Fibroblast of gingiva (primary cell): ENCODE measurements at regions not wholly inside any gene's neighbourhood (a gene's known extent, or its start where the extent isn't known, plus 50 kb on each side); places are given as distances from the start of the nearest gene placed in this dataset.
A peak's percentile ranks its signal among the peaks of the same experiment; 100 is the strongest.

ENCODE experiments used
- DNase-seq: peaks from one replicate; pipeline ENCODE4 v3.0.0-alpha.2; 2011; ENCODE audit warnings: low read depth

DNA sequence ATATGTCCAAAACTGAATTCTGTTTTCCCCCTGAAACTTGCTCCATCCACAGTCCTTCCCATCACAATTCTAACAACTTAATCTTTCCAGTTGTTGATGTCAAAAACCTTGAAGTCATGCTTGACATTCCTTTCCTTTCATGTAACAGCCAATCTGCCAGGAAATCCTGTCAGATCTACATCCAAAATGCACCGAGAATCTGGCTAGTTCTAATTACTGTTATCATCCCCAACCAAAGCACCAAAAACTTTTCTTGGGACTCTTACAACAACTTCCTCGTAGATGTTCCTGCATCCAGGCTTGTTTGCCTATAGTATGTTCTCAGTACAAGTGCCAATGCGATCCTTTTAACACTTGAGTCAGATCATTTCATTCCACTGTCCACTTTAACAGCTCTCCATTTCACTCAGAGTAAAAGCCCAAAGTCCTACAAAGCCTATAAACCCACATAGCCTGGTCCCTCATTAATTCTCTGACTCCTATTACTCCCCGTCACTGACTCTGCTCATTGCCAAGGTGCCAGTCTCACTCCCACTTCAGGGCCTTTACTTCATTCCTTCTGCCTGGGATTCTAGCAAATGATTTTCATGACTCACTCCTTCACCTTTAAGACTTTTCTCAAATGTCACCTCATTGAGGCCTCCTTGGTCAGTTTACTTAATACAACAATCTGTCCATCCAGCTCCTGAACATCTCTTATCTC is 493.2 kb upstream of the NFIA start:
- DNase-seq = no peak

DNA sequence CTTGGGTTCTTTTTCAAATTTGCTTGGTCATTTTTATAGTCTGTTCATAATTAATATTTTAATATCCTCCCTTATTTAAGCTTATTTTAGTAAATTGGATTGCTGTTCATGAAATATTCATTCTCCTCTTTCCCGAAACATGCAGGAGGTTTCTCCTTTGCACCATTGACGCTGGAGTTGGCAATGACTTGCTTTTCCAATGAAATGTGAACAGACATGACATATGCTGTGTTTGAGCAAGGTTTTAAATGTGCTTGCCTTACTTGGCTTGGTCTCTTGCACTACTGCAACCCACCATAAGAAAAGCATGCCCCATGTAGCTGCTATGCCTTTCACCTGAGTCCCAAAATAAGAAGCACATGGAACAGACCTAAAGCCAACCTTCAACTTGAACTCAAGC is 498.0 kb upstream of the NFIA start:
- no peak for DNase-seq

DNA sequence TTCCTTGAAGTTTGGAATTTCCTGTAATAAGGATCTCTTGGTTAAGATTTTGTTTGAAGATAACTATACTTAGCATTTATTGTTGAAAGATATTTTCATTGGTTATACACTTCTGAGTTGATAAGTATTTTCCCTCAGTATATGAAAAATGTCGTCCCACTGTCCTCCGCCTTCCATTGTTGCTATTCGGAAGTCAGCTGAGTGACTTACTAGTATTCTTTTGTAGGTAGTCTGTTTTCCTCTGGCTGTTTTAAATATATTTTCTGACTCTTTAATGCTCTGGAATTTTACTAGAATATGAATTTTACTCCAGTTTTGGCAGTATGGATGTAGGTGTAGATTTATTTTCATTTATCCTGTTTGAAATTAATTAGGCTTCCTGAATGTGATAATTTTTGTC is 498.7 kb upstream of the NFIA start:
- no peak for DNase-seq

DNA sequence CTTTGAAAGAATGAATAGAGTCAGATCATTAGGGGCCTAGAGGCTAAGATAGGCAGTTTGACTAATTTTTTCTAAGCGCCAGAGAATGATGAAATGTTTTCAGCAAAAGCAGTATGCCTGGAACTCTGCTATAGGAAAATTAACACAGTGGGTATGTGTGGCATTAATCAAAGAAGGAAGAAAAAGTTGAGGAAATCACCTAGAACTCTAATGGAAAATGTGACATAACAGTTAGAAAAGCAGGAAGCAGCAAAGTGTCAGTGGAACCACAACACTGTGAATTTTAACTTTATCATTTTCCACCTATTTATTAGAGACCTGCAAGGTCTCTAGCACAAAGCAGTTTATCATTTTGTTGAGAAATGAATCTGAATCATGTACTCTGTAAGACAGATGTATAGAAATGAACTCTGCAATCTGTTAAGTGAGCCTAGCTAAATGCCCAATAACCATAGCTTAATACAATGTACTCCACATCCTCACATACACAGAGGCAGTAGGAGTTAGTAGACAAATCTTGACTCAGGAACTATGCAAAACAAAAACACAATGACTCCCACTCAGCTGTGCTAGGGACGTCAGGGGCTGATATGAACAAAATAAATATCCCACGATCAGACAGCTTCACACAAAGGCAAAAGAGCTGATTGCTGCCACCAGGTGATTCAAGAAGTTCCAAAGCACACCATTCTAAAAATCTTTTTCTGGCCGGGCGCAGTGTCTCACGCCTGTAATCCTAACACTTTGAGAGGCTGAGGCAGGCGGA is 500.7 kb upstream of the NFIA start:
- no peak for DNase-seq

DNA sequence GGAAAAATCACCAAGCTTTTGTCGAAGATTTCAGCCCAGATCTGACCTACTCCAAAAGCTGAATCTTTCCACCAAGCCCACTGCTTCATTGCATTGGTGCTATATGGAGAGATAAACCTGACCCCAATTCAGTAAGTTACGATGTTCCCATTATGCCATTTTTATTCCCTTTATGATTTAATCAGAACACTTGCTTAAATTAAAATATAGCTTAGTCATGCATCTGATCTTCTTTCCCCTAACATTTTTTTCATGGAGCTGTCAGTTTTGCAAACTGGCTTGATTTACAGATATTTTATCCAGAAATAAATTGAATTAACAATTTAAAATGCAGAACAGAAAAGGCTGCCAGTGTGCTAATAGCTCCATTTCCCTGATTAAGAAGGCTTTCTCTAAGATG is 503.5 kb upstream of the C1orf87 start:
- no peak for DNase-seq

DNA sequence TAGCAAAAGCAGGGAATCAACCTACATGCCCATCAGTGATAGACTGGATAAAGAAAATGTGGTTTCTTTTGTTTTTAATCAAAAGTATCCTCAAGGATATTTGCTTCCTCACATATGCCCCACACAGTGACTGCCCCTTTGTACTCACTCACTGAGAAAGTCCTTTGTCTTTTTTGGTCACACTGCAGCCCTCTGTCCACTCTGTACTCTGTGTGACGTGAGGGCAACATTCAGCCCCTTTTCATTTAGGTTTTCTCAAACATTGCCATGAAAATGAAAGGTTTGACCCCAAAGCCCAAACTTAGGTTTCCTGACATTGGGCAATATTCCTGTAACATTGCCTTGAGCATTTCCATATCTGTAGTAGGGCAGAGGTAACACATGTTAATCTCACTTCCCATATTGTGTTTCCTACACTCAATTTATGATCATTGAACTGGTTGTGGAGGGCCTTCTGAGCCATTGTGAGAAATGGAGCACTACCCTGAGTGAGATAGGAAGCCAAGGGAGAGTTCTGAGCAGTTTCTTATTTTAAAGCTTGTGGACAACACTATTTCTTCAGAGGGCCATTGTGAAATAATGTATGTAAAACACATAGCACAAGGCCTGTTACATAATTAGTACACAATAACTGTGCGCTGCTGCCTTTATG is 501.9 kb upstream of the C1orf87 start:
- no peak for DNase-seq

DNA sequence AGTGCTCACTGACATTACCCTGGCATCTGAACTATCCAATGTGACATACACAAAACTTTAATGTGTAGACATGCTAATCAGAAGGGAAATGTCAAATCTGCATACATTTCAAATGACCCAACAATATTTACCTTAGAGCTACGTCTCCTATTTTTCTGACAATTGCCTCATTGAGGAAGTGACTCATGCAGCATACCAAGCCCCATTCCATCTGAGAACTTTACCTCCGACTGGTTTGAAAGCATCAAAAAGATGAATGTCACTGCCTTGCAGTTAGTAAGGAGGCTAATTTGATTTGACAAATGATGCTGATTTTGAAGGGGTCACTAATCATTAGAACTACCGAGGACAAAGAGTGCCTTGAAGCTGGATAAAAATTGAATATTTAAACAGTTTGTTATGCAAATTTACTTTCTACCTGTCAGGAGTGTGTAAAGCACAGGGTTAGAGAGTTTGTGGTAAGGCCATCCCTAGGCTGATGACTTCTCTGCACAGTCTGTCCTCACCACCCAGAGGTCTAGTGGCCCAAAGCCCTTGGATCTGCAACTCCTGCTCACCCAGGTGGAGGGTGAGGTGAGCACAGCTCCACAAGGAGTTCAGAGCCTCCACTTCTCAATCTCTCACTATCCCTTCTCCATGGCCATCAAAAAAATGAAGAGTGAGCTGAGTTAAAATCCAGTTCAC is 500.3 kb upstream of the C1orf87 start:
- DNase-seq = peak; percentile 60

DNA sequence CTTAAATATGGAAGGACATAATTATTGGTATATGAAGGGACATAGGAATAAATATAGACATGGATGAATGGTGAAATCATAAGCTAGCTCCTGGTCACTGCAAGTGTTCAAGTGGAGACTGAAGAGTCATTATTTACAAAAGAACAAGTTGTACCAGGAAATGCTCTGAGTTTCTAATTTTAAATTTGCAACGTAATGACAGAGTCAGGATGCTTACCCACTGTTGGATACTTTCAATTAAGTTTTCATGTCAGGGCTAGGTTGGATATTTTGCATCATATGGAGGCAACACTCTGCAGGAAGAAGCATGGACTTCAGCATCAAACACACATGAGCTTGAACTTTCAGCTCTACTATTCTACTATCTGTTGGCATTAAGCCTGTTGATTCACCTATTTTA is 499.6 kb upstream of the C1orf87 start:
- DNase-seq = peak; percentile 86

DNA sequence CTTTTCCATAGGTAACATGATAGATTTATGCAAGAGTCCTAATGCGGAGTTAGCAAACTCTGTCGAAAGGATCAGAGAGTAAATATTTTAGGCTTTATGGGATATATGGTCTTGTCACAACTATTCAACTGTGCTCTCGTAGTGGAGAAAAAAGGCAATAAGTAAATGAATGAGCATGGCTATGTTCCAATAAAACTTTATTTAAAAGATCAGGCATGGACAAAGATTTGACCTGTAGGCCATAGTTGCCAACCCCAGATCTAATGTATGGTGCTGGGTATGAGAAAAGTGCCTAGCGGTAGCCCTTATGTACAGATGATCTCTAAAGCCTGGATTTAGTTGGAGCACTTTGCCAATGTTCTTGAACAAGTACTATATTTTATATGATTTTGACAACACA is 498.8 kb upstream of the C1orf87 start:
- no peak for DNase-seq

DNA sequence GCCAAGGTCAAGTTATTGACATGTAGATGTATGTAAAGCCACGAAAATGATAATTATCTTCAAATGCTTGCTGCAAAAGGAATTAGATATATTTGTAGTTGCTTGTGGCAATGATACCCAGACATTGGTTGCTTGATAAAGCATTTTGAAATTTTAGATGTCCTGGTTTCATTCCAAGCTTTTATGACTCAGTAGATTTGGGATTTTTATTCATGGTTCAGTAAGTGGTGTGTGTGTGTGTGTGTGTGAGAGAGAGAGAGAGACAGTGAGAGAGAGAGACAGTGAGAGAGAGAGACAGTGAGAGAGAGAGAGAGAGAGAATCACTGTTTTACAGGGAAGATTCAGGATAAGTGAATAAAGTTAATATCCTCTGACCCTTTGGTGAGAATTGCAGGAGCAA is 498.2 kb upstream of the C1orf87 start:
- DNase-seq = peak; percentile 85

DNA sequence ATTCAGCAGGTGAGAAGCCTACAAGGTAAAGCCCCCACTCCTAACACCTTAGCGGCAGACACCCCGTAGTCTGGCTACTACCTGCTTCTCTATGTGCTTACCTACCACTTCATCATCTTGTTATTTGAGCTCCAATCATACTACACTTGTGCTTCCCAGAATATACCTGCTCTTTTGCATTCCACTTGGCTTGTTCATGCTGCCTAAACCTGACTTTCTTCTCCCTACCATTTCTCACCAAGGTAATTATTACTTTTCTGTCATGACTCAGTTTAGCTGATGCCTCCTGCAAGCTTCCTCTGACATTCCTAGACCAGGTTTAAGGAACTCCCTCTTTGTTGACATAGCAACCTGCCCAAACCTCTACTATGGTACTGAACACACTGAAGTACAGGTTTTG is 495.6 kb upstream of the C1orf87 start:
- no peak for DNase-seq

DNA sequence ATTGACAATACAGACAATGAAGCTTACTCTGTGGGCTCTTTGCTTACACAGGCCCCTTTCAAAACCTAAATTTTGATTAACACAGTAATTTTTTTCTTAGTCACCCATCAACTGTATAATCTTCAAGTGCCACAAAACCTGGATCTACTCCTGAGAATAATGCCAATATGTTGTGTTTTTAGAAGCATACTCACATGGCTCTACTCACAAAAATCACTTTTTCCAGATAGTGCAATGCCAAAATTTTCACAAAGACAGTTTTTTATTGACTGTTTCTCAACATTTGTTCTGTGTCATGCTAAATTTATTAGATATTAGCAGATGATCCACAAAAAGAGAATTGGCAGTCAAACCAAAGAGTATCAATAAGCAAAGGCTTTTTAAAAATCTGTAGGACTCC is 493.7 kb upstream of the C1orf87 start:
- no peak for DNase-seq

DNA sequence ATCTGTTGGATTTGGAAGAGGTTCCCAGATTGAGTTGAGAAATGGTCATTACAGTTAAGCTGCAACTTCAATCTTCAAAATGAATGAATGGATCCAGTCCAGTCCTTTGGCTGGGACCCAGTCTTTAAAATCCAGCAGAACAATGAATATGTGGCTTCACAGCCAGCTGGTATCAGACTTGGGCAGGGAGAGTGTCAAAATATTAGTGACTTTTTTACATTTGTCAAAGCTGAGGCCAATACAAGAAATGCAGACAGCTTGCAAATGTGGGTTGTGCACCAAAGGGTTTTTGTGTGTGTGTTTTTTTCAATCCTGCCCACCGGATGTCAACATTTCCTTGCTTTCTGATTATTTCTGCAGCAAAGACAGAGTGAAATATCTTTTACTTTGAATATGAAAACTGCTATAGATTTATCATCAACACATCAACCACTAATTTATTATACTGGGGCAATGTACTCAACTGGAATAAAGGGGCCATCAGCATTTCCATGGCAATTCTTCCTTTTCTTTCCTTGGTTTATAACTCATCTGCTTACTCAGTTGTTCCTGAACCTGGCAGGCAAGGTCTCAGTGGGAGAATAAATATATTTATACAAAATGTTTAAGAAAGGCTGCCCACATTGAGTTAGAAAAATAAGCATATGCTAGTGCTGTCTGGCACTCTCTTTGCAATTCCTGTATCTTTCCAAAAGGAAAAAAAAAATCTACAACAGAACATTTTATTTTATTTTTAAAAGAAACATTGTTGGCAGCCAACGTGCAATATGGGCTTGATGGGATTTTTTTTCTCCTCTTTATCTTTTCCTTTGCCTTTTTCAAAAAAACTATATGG is 491.6 kb upstream of the C1orf87 start:
- DNase-seq = peak; percentile 47

DNA sequence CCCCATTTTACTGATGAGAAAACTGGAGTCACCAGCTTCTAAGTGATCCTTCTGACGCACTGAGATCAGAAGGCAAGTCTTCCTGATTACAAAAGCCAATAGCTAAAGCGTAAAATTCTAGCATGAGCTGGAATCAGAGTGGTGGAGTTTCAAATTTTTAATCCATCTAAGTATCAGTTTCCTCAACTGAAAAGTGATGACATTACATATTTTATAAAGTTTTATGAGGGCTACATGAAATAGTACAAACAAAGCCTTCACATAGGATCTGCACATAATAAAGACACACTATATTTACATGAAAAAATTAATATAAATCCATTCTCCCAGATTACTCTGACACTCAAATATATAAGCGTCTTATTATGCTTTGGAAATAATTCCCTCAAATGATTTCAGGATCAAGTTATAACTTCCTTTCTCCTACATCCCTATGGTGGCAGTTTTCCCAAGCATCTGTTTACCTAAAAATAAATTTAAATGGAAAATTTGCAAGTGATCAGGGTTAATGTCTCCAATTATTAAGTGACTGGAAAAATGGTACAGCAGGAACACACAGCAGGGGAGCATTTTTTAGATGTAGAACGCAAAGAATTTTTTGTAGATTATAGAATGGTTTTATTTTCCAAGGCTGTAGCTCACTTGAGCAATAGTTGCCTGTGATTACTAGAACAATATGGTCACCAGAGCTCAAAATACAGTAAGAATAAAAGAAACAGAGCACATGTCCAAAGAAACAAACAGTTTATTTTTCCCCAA is 490.4 kb upstream of the C1orf87 start:
- peak; percentile 63 for DNase-seq

DNA sequence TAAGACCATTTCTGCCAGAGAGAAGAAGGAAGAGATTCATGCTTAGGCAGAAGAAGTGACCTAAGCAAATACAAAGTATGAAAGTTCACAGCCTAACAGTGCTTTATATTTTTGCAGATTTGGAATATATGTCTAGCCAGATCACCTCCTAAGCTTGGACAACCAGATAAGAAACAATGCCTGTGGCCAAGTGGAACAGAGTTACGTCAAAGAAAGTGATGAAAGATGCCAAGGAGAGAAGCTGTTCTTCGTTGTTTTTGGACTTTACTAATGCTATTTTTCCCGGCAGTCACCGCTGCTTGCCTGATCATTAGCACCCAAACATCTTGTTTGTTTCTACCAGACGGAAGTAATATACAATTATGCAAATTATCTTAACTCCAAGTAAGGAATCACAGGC is 489.2 kb upstream of the C1orf87 start:
- DNase-seq = no peak

DNA sequence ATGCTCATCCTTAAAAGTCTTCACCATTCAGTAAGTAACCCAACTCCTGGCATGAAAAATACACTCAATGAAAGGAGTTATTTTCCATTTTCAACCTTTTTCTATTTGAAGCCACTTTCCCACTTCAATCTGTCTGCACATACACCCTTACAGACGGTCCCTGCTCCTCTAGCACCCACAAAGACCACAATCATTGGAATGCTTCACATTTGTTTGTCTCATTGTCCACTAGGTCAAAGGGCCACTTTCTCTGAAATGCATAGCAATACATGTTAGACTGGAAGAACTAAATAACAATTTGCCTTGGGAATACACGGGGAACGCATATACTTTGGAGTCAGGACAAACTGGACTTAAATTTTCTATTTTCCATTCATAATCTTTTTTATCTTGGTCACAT is 487.1 kb upstream of the C1orf87 start:
- no peak for DNase-seq

DNA sequence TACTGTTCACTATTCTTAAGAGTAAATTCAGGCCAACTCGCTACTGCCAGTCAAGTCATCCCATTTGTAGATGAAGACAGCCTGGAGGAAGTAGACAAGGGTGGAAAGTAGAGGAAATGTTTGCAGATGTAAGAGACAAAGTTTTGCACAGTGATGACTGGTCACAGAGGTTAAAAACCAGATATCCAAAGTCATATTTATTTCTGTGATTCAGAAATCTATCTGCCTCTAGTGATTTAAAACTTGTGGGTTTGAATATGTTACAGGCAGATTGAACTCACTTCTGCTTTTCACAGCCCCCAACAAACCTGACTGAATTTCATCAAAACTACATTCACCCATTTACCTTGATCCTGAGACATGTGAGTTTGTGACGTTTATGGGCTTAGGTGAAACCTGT is 484.7 kb upstream of the C1orf87 start:
- DNase-seq = no peak

DNA sequence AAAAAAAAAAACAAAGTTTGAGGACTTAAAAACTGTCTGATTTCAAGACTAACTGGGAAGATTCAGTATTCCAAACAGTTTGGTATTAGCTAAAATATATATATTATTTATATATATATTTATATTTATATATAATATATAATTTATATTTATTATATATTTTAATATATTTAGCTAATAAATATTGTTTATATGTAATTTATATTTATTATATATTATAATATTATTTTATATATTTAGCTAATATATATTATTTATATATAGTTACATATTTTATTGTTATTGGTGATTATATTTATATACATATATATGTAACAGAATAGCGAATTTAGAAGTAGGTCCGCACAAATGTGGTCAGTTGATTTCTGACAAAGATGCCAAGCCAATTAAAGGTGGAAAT is 480.2 kb upstream of the C1orf87 start:
- DNase-seq = no peak

DNA sequence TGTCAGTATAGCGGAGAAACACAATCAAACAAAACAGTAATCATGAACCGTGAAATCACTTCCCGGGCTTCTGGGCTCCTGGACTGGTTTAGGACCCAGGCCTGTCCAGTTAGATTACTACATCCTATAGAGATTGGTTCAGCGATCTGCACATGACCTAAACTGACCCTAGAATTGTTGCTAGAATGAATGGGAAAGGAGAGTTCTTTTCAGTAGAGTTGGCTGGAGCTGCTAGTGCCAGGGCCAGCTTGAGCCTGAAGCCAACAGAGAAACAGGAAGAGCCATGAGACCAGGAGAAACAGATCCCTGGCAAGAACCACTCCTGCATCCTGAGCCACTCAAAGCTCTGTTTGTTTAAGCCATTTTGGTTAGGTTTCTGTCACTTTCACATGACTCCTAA is 474.3 kb upstream of the C1orf87 start:
- no peak for DNase-seq

DNA sequence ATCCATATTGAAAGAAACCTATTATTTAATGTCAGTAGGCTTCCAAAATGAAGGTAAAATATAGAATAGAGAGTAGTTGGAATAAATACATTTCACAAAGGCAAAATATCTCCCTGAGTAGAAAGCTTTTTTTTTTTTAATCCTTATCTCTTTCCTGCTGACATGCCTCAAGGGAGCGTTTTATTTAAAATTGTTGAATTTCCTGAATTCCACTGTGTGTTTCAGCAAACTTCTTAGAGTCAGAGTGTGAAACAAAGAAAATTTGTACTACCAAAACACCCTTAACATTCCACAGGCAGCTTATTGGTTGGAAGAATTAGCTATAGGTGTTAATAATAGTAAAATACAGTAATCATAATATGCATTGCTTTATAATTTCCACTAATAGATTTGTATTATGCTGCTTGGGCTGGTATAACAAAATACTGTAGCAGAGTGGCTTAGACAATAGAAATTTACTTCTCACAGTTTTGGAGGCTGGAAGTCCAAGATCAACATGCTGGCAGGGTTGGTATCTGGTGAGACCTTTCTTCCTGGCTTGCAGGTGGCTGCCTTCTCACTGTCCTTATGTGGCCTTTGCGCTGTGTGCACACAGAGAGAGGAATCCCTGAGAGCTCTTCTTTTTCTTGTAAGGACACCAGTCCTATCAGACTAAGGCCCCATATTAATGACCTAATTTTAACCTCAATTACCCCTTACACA is 468.4 kb upstream of the C1orf87 start:
- DNase-seq = no peak

DNA sequence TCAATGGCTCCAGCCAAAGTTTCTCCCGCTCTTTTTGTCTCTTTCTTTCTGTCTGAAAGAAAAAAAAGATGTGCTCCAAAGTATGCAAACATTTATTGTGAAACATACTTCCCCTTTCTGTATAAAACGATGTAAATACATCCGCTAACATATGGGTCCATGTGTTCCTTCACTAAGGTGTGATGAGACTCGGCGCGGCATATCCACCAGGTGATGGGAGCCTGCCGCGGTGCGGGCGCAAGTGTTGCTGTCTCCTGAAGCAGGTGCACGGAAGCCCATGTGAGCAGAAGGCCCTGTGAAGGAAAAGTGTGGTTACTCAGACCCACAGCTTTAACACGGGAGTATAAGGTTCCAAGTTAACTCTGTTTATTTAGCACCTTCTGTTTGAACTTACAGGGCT is 466.6 kb upstream of the C1orf87 start:
- DNase-seq = no peak
